ENCODE measurements at regions not wholly inside any gene's neighbourhood (a gene's known extent, or its start where the extent isn't known, plus 50 kb on each side); places are given as distances from the start of the nearest gene placed in this dataset.
"Not testable (repeated sequence)": the region's sequence is repeated elsewhere in the genome, so short reads cannot be mapped to it uniquely, and the experiment has no call there.

DNA sequence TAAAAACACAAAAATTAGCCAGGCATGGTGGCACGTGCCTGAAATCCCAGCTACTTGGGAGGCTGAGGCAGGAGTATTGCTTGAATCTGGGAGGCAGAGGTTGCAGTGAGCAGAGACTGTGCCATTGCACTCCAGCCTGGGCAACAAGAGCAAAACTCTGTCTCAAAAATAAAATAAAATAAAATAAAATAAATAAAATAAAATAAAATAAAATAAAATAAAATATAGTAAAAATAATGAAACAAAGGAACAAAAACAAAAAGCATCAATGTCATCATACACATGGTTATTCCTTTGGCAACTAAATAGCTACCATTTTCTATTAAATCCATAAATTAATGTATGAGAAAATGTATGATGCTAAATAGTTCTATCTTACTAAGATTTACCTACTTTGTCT is 1123.9 kb downstream of the MRPL39 start:
- not testable (repeated sequence) for DNase-seq

DNA sequence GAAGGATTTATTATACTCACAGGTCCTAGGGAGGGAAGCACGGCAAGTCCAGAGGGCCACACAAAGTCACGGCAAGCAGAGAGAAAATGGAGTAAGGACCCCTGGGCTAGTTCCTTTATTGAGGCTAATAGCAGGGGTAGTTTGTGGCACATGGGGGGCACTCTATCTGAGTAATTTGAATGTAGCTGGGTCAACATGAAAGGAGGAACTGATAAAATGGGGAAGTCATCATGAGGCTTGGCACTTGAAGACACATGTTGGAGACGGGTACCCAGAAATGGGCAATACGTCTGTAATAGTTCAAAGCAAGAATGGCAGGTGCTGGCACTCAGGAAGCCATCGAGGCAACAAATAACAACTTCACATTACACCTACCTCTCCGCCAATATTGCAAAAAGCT is 1136.4 kb downstream of the MRPL39 start:
- DNase-seq = no peak

DNA sequence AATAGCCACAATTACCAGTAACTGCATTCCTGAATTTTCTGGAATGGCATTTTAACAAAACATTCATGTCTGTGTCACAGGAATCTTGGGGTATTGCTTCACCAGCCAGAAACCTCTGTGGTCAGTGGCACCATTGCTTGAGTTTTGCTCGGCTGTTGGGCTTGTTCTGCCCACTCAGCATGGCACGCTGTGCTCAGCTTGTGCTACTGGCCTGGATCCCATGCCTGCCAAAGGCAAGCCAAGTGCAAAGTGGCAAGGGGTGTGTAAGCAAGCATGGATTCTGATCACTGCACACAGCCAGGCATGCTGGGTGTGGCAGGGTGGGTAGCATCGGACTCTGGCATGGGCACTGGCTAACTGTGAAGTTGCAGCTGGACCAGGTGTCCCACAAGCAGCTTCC is 1150.9 kb downstream of the MRPL39 start:
- no peak for DNase-seq

DNA sequence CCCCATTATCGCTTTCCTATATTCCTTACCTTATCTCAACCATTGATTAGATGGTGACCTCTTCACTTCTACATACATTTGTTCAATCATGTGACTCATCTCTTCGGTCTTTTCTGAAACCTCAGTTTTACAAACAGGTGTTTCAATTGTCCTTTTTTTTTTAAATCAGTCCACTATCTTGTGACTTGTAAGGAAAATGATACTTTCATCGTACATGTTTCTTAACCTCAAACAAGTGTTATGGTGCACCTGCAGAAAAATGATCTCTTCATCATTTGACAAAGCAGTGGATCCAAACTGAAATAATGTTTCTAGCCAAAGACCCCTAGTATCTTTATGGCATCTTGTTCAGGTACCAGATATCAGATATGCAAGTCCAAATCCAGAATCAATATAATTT is 1157.2 kb downstream of the MRPL39 start:
- DNase-seq = no peak

DNA sequence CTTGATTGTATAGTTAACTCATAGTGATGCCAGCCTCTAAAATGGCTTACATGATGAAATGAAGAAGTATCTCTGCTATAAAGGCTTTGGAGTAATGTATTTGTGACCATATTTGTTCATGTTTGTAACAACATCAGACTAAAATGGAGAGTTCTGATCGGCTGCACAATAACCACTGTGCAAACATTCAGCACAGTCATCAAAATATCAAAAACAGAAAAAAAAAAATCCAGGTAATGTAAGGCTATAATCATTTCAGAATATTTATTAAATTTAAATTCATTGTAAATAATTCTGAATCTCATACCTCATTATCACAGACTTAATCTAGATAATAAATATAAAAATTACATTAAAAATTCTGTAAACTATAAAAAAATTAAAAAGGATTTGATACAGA is 1161.8 kb downstream of the MRPL39 start:
- DNase-seq = no peak

DNA sequence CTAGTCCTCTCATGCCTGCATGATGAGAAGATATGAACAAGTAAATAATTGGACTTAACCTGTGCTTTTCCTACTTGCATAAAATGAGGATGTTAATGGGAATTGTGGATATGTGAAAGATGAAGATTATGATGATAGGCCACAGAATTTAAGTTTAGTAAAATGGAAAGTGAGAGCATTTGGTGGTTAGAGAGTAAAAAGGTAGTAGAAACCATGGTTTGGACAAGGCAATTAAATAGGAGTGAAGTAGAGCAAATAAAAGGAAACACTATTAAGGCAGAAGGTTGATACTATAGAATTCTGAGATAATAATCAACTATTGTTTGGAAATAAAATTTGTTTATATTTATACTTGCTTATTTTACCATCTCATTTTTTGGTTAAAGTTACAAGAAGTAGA is 1162.5 kb downstream of the MRPL39 start:
- no peak for DNase-seq

DNA sequence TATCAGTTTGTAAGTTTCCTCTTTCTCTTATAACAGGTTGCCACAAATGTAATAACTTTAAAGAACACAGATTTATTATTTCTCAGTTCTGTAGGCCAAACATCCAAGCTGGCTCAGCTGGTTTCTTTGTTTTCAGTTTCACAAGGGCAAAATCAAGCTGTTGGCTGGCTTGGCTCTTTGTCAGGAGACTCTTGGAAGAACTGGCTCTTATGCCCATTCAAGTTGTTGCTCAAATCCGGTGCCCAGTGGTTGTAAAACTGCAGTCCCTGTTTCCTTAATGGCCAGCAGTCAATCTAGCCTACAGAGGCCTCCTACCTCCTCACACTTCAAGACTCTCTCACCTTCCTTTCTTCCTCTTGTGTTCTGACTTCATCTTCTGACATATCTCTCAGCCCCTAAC is 1171.0 kb downstream of the MRPL39 start:
- no peak for DNase-seq

DNA sequence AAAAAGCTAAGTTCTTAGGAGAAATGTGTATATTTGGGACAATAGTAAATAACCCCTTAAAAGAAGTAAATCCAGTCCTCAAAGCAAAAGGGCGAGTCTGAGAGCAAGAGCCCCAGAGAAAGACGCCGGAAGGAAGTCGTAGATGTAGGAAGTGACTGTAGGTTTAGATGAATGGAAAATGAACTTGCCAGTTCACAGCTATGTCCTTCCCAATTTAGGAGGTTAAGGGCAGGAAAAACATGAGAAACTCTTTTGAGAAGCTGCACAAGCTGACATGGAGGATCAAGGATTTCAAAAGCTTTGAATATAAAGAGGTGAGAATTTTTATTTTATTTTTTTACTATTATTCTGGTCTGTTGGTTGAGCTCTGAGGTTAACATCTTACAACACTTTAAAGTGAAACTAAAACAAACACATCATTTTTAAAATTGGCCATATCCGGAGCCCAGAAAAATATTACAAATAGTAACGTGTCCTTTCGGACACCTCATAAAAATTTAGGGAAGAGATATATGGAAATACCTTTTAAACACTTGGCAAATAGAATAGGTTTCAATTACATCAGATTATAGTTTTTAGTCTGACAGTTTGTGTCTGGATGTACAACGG is 1178.6 kb downstream of the MRPL39 start:
- no peak for DNase-seq

DNA sequence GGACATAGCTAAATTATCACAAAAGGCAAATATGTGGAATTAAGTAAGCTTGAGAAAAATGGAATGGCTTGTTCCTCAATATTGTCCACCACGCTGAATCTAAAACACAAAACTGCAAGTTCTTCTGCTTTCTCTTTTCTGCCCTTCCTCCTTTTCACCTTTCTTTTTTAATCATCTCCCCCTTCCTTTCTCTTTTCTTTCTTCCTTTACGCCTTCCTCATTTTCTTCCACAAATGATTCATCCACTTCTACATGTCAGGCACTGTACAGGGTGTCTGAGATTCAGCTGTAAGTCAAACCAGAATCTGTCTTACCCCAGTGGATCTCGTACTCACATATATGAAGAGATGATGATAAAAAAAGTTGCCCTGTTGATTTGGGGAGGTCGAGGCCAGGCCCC is 1182.5 kb downstream of the MRPL39 start:
- no peak for DNase-seq

DNA sequence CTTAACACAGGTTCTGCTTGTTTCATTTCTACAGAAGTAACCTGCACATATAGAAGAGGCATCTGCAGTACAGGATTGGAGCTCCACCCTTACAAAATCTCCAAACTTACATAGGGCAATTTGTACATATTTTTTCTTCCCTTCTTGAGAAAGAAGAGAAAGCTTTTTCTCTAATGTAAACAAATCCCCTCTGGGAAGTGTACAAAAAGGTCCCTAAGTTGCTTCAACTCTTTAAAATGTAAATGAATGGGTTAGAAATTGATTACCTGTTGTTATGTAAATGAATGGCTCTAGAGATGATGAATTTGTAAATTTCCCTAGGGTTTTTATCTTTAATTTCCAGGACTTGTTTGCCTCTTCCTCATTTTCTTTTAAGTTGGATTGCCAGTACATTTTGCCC is 1183.7 kb downstream of the MRPL39 start:
- DNase-seq = no peak

DNA sequence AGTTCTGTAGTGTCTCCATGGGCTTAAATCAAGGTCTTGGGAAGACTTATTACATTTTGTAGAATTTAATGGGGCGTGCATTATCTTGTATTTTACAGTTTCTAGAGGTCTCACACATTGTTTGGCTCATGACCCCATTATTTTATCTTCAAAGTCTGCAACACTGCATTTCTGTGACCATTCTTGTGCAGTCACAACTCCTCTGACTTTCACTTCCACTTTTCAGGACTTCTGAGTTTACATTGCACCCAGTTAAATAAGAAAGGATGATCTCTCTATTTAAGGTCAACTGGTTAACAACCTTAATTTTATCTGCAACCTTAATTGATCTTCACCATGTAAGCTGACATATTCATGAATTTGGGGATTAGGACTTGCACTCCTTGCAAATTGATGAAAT is 1186.6 kb downstream of the MRPL39 start:
- DNase-seq = no peak

DNA sequence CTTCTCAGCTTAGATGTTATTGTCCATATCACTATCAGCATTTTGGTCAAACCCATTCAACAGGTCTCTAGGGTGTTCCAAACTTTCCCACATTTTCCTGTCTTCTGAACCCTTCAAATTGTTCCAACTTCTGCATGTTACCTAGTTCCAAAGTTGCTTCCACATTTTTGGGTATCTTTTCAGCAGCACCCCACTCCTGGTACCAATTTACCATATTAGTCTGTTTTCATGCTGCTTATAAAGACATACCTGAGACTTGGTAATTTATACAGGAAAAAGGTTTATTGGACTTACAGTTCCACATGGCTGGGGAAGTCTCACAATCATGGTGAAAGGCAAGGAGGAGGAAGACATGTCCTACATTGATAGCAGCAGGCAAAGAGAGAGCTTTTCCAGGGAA is 1187.6 kb downstream of the MRPL39 start:
- DNase-seq = not testable (repeated sequence)

DNA sequence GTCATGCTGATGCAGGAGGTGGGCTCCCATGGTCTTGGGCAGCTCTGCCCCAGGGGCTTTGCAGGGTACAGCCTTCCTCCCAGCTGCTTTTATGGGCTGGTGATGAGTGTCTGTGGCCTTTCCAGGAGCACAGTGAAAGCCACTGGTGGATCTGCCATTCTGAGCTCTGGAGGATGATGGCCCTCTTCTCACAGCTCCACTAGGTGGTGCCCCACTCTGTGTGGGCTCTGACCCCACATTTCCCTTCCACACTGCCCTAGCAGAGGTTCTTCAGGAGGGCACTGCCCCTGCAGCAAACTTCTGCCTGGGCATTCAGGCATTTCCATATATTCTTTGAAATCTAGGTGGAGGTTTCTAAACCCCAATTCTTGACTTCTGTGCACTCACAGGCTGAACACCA is 1188.6 kb downstream of the MRPL39 start:
- DNase-seq = no peak

DNA sequence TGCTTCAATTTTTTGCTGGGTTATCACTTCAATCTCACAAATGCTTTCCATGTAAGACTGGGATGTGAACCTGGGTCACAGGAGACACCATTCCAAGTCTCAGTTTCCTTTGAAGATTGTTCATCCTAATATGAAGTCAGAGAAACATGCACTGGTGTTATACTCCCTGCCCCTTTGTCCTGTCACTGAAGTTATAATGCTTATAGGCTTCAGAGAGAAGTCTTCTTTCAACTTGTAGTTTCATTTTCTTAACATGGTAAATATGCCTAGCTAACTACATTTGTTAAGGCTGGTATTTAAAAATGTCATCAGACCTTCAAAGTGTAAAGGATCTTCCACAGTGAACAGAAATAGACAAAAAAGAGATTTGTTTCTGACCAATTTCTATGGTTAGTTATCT is 1195.9 kb downstream of the MRPL39 start:
- DNase-seq = no peak

DNA sequence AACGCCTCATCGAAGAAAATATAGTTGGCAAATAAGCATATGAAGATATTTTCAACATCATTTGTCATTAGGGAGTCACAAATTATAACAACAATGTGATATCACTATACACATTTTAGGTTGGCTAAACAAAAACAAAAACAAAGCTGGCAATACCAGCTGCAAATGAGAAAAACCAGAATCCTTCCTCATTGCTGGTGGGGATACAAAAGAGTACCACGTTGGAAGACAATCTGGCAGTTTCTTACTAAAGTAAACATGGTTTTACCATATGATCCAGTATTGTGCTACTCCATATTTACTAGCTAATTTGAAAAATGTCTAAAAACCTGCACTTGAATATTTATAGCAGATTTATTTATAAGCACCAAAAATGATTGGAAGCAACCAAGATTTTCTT is 1204.1 kb downstream of the MRPL39 start:
- no peak for DNase-seq

DNA sequence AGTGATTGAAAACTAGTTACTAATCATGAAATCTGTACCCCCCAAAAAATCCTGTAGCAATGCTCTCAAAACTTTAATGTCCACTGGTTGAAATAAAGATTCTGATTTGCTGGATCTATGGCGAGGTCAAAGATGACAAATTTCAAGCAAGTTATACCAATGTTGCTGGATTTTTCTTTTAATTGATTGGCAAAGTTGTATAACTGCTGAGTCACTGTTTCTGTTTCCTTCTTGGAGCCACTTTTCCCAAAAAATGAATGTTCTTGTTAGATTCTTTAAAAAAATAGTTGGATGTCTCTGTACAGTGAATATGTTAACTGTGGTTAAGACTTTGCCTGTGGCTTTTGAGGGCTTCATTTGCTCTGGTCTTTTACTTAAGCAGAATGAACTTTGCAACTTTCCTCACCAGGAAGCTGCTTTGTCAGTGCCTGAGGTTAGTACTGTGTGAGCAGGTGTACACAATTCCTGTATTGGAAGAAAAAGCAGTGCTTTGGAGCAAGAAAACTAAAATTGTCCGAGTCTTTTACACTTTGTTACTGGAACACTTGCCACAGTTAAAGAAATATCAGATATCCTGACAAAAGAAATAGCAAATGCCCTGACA is 1211.9 kb downstream of the MRPL39 start:
- no peak for DNase-seq

DNA sequence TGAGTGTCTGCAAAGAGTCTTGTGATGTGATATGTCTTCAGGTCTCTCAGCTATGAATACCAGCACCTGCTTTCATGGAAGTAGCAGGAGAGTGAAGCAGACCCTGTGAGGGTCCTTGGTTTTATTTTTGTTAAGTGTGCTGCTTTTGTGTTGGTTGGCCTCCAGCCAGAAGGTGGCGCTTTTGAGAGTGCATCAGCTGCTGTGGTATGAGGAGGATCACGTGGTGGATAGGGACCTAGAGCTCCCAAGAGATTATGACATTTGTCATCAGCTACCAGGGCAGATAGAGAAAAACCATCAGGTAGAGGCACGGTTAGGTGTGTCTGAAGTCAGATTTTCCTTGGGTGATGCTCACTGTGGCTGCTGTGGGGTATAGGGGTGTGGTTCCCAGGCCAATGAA is 1232.1 kb downstream of the MRPL39 start:
- DNase-seq = no peak

DNA sequence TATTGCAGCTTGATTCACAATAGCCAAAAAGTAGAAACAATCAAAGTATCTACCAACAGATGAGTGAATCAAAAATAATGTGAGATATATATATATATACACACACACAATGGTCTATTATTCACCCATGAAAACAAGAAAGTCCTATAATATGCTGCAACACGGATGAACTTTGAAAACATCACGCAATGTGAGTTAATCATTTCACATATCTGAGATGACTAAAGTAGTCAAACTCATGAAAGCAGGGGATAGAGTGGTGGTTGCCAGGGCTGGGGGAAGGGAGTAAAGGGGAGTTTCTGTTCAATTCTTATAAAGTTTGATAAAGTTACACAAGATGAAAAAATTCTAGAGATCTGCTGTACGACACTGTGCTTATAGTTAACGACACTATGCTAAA is 1234.8 kb downstream of the MRPL39 start:
- no peak for DNase-seq

DNA sequence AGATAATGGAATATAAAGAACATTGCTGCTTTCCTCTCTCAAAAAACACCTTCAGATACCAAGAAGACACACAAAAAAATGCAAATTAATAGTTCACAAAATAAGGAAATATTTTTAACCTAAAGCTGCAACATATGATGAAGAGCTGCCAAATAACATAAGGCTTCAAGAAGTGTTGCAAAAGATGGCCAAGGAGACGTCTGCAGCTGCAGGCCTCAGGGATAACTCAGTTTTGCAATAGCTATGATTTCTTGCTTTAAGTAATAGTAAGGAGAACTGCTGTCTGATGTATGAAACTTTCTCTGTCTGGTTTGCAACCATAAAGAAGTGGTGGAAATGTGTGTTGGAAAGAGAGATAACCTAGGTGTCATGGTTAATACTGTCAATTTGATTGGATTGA is 1237.5 kb downstream of the MRPL39 start:
- no peak for DNase-seq

DNA sequence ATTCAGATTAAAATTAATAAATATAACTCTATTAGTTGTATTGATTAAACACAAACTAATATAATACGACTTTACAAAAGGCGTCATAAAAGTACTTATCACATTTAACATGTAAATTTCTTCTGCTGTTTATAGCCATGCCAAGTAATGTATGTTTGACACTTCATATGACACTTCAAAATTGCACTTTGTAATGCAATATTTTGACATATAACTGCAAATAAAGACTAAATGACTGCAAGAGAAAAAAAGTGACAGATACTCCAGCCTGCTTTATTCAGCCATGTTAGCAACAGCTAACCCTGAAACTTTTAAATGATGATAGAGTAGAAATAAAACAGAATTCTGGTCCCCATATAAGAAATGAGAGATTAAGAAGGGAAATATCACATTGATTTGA is 1238.0 kb downstream of the MRPL39 start:
- DNase-seq = no peak

DNA sequence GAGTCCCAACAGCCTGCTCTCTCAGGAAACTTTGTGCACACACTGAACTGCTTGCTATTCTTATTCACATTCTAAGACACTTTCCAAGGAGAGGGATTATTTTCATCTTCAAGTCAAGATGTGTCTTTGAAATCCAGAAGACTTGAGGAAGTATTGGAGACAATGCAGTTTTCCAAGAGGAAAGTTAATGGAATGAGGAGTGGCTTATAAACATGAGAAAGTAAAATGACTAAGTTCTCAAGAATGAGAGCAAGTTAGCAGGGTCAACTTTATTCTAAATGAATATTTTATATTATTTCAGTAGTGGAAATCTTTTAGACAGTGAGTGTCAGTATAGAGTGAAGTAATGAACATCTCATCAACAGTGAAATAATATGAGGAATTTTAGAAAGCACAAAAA is 1239.3 kb downstream of the MRPL39 start:
- no peak for DNase-seq

DNA sequence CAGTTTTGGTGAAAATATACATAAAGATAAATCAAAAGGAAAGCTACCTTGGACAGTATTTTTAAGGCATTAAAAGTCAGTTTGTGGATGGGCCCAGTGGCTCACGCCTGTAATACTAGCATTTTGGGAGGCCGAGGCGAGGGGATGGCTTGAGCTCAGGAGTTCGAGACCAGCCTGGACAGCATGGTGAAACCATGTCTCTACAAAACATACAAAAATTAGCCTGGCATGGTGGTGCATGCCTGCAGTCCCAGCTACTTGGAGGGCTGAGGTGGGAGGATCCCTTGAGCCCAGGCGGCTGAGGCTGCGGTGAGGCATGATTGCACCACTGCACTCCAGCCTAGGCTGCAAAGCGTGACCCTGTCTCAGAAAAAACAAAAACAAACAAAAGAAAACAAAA is 1253.8 kb downstream of the MRPL39 start:
- DNase-seq = no peak

DNA sequence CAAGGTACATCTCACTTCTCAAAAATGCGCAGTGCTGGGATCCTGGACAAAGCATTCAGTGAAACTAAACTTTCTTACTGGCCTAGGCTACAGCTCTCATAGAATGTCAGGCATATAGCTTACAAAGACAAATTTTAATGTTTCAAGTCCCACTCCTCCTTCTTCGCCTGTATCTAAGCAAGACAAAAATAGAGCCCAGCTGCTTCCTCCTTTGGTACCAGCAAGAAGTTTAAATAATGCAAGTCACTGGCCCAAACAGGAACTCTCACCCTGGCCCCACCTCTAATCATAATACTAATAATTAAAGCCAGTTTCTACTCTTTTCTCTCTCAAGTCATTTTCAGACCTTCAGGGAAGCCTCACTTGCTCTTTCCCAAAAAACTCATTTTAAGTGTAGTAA is 1267.9 kb downstream of the MRPL39 start:
- DNase-seq = no peak

DNA sequence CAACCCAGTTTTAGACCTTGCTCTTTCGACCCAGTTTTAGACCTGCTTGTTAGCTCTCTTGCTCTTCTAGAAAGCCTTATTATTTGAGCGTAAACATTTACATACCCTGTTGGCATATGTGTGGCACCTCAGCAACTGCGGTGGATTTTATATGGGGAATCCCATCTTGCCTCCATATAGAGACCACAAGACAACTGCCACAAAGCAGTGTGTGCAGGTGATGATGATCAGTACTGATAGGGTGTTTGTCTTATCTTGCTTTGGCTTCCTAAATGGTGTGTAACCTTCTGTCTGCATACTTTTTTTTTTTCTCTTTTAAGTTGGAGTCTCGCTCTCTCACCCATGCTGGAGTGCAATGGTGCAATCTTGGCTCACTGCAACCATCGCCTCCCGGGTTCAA is 1270.8 kb downstream of the MRPL39 start:
- DNase-seq = no peak

DNA sequence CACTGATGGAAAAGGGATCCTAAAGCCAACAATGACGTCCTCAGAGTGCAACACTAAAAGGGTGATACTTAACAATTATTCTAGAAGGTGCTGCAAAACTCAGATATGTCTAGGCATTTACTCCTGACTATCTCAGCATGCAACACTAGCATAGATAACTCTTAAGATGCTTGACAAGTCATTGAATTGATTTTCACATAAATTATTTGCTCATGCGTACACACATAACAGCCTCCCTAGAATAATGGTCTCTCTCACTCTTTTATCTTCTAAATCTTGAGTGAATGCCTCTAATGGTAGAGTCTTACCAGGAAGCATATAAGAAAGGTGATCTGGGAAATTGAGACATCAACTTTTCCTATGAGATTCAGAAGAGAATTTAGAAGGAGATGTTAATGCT is 1283.7 kb downstream of the MRPL39 start:
- no peak for DNase-seq

Data from right kidney (tissue), 1 donor.